Panc1 (cell line): ENCODE measurements at regions not wholly inside any gene's neighbourhood (a gene's known extent, or its start where the extent isn't known, plus 50 kb on each side); places are given as distances from the start of the nearest gene placed in this dataset.

Experiments
- ATAC-seq: fragments of 200-7000 bp; cut with Tn5 transposase; 2 replicates; pipeline ENCODE4 v1.9.1; 2020; ENCODE audit warnings: mild to moderate bottlenecking, moderate library complexity
- BruUV-seq: library from RNA; stranded (reverse); fragments of 400-500 nt; replicated peaks from 2 replicates; lab custom pipeline; 2021; lab: Mats Ljungman, UMichigan
- CTCF ChIA-PET: fragments of 300-600 bp; sonication (Branson Sonifier 250); formaldehyde crosslinking; loops from one replicate; lab custom pipeline; 2022; ENCODE audit warnings: antibody characterized with exemption; lab: Charles Lee
- POLR2A ChIA-PET: fragments of 300-600 bp; sonication (Branson Sonifier 250); formaldehyde crosslinking; loops from one replicate; lab custom pipeline; 2022; ENCODE audit warnings: antibody characterized with exemption; lab: Charles Lee
- DNase-seq: peaks from one replicate; pipeline ENCODE4 v3.0.0-alpha.2; 2010; ENCODE audit warnings: low read depth, low spot score
- H3K27ac ChIP-seq: 2 replicates; pipeline ENCODE4 v1.5.1; 2011; ENCODE audit warnings: mild to moderate bottlenecking, low read length, inconsistent platforms
- H3K27me3 ChIP-seq: fragments of 200-500 bp; sonication (Bioruptor generic); 2 replicates; pipeline ENCODE4 v1.6.0; 2014; ENCODE audit warnings: low read length, inconsistent platforms; ENCODE audit not compliant: control insufficient read depth, insufficient read depth
- H3K36me3 ChIP-seq: fragments of 200-500 bp; sonication (Bioruptor generic); 2 replicates; pipeline ENCODE4 v1.5.1; 2014; ENCODE audit warnings: inconsistent platforms, mild to moderate bottlenecking, low read length, moderate library complexity; ENCODE audit not compliant: control insufficient read depth, insufficient read depth
- H3K4me1 ChIP-seq: 2 replicates; pipeline ENCODE4 v1.5.1; 2011; ENCODE audit warnings: inconsistent platforms, mild to moderate bottlenecking, low read length, moderate library complexity; ENCODE audit not compliant: control insufficient read depth, insufficient read depth
- H3K4me3 ChIP-seq, 2 experiments: 2 replicates each; pipeline ENCODE4 v1.5.1; 2011 to 2012; ENCODE audit warnings: low read depth in 2 of 2, low read length in 2 of 2, mild to moderate bottlenecking in 2 of 2, inconsistent platforms in 1 of 2, moderate library complexity in 1 of 2
- H3K9me3 ChIP-seq: fragments of 200-500 bp; sonication (Bioruptor generic); 2 replicates; pipeline ENCODE4 v1.5.1; 2014; ENCODE audit warnings: low read depth, mild to moderate bottlenecking, inconsistent platforms, low read length, moderate library complexity; ENCODE audit not compliant: control insufficient read depth, insufficient read depth
- CTCF ChIP-seq: fragments of 450-650 bp; IDR thresholded peaks from 2 replicates; pipeline ENCODE4 v1.5.1; 2017; ENCODE audit warnings: mild to moderate bottlenecking
- POLR2AphosphoS5 ChIP-seq: IDR thresholded peaks from 2 replicates; pipeline ENCODE4 v1.6.1; 2012; ENCODE audit warnings: mild to moderate bottlenecking, low read depth, low read length, moderate library complexity
- REST ChIP-seq, 2 experiments: IDR thresholded peaks; 2 replicates each; pipeline ENCODE4 v1.6.1; 2011 to 2012; ENCODE audit warnings: low read depth in 2 of 2, control low read depth in 1 of 2, low read length in 1 of 2, mild to moderate bottlenecking in 1 of 2, moderate library complexity in 1 of 2; ENCODE audit not compliant: insufficient read depth in 1 of 2
- SIN3A ChIP-seq: IDR thresholded peaks from 2 replicates; pipeline ENCODE4 v1.6.1; 2012; ENCODE audit warnings: low read depth, mild to moderate bottlenecking, low read length, moderate library complexity, borderline replicate concordance; ENCODE audit not compliant: insufficient read depth
- TCF7L2 ChIP-seq: IDR thresholded peaks from 2 replicates; pipeline ENCODE4 v1.6.1; 2011; ENCODE audit warnings: mild to moderate bottlenecking, low read depth, low read length, inconsistent platforms
- in situ Hi-C: cut with HindIII; loops from 2 replicates; pipeline ENCODE4 v1.10.0; 2016; ENCODE audit warnings: low sequenced_read_pairs, low pct_unique_long_range_greater_than_20kb
- intact Hi-C: fragments of 100-400 bp; cut with micrococcal nuclease; formaldehyde crosslinking; loops from one replicate; pipeline ENCODE4 v1.10.0; 2022; ENCODE audit not compliant: unreplicated experiment

- no peak for DNase-seq
- H3K27me3 ChIP-seq, result no peaks in the 10 kb centered on the region
- H3K36me3 ChIP-seq, result no peaks in the 10 kb centered on the region
- BruUV-seq, result no TSS peak
- ATAC-seq, result no peak
- H3K27ac ChIP-seq, result no peak overlapping the region
- intact Hi-C loops, result no loop called here
- H3K9me3 ChIP-seq, result no peaks in the 10 kb centered on the region
- in situ Hi-C loops, result no loop called here
- H3K4me3 ChIP-seq, result no peak overlapping the region
- ChIA-PET POLR2A (no interaction called here), CTCF (no interaction called here)
- TF ChIP-seq SIN3A, result no peak
- no peak for TF ChIP-seq CTCF
- no peak for TF ChIP-seq REST (IDR thresholded peaks at IDR 0.05; ENCODE audit: insufficient read depth in 1 of 2, low read depth in 2 of 2, low read length in 1 of 2)
- TF ChIP-seq TCF7L2, result no peak
- no peak for TF ChIP-seq POLR2AphosphoS5
- H3K4me1 ChIP-seq, result no peaks in the 10 kb centered on the region
Measured at GRCh38 chr9:134263596-134263995, 62.7 kb upstream of the RXRA start.

DNA sequence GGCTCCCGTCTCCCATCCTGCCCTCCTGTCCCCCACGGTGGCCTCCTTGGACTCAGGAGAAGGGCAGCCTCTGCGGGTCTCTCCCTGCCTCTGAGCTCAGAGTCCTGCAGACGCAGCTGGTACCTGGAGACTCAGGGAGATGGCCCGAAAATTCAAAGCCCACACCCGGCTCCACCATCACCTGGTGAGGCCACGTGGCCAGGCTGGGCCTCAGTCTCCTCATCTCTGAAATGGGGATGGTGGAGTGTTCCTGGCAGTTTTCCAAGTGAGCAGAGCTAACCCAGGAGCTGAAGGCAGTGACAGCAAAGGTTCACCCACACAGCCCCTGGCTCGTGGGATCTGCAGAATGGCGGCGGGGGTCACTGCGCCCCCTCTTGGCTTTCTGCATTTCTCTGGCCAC is 62.1 kb upstream of the RXRA start:
- DNase-seq, result no peak
- in situ Hi-C loops (no loop called here), intact Hi-C loops (no loop called here)
- no peak for ATAC-seq
- no peak for TF ChIP-seq SIN3A
- no peak for TF ChIP-seq TCF7L2
- TF ChIP-seq REST (IDR thresholded peaks at IDR 0.05; ENCODE audit: insufficient read depth in 1 of 2, low read depth in 2 of 2, low read length in 1 of 2), result no peak
- TF ChIP-seq POLR2AphosphoS5, result no peak
- no peak for TF ChIP-seq CTCF
- CTCF ChIA-PET, result no interaction called here
- Histone ChIP-seq H3K27me3 (no peaks in the 10 kb centered on the region), H3K36me3 (no peaks in the 10 kb centered on the region), H3K9me3 (no peaks in the 10 kb centered on the region), H3K27ac (no peak overlapping the region), H3K4me1 (no peaks in the 10 kb centered on the region), H3K4me3 (no peak overlapping the region)
- BruUV-seq, result no TSS peak
- POLR2A ChIA-PET, result no interaction called here
